ENCODE measurements at regions not wholly inside any gene's neighbourhood (a gene's known extent, or its start where the extent isn't known, plus 50 kb on each side); places are given as distances from the start of the nearest gene placed in this dataset.

DNA sequence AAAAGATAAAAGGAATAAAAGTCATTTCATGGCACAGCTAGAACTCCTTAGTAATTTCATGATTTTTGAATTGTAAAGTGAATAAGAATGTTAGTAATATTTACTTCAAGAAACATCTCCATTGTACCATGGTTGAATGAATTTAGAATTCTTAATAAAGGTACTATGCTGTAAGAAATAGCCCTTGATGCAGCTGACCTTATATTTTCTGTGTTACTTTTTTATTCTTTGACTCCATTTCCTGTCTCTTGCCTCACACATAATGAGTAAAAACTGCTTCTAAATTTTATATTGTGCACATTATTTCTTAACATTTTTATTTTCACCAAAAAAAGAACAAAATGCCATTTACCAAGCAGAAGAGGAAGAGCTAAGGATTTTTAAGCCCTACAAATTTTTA, 81.9 kb upstream of the PDHA2 start:
- Histone ChIP-seq H3K27me3 (ENCODE audit: control insufficient read depth in 2 of 2, insufficient read depth in 2 of 2, low read length in 2 of 2) (no peaks in the 10 kb centered on the region), H3K9me3 (ENCODE audit: control insufficient read depth in 2 of 3, low read length in 3 of 3) (no peaks in the 10 kb centered on the region), H3K4me3 (ENCODE audit: low read length) (no peak overlapping the region), H3K4me1 (ENCODE audit: control insufficient read depth in 2 of 2, insufficient read depth in 2 of 2, low read length in 2 of 2) (no peaks in the 10 kb centered on the region), H3K36me3 (ENCODE audit: control insufficient read depth in 2 of 3, insufficient read depth in 3 of 3, low read length in 3 of 3) (no peaks in the 10 kb centered on the region), H3K27ac (ENCODE audit: low read depth, low read length) (no peak overlapping the region)
- Mint-ChIP-seq H3K9me3 (peaks cover 0 to 10% (median 2%) of the 10 kb centered on the region in 11 donors), H3K4me3 (no peak overlapping the region), H3K36me3 (no peaks in the 10 kb centered on the region), H3K27me3 (peaks cover 0 to 5% (median 5%) of the 10 kb centered on the region in 5 donors), H3K27ac (no peak overlapping the region), H3K4me1 (peaks cover 0 to 3% (median 0%) of the 10 kb centered on the region in 7 donors)
- ChIA-PET POLR2A (no interaction called here), CTCF (interaction anchor here (0.7 kb wide), 1 partner anchor 10 kb away, joined by 3 read pairs; no protein-coding TSS in a partner anchor)
- intact Hi-C loops (cut with micrococcal nuclease): no loop called here
- no peak for ATAC-seq
- no peak for DNase-seq

DNA sequence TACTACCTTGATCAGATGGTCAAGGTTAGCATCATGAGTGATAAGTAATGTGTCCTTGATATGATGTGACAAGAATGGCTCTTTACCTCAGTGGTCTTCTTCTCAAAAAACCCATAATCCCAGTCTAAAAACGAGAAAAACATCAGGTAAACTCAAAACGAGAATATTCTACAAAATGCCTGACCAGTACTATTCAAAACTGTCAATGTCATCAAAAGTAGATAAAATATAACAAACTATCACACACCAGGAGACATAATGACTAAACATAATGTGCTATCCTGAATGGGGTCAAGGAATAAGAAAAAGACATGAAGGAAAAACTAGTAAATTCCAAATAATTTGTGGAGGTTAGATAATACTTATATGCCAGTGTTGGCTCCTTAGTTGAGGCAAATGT, 85.2 kb upstream of the PDHA2 start:
- Histone ChIP-seq H3K4me3 (ENCODE audit: low read length) (no peak overlapping the region), H3K27ac (ENCODE audit: low read depth, low read length) (no peak overlapping the region), H3K9me3 (ENCODE audit: control insufficient read depth in 2 of 3, low read length in 3 of 3) (no peaks in the 10 kb centered on the region), H3K27me3 (ENCODE audit: control insufficient read depth in 2 of 2, insufficient read depth in 2 of 2, low read length in 2 of 2) (no peaks in the 10 kb centered on the region), H3K4me1 (ENCODE audit: control insufficient read depth in 2 of 2, insufficient read depth in 2 of 2, low read length in 2 of 2) (no peaks in the 10 kb centered on the region), H3K36me3 (ENCODE audit: control insufficient read depth in 2 of 3, insufficient read depth in 3 of 3, low read length in 3 of 3) (no peaks in the 10 kb centered on the region)
- ATAC-seq (no peak), DNase-seq (no peak)
- ChIA-PET CTCF (no interaction called here), POLR2A (no interaction called here)
- intact Hi-C loops (cut with micrococcal nuclease): no loop called here
- no peaks in the 10 kb centered on the region for H3K36me3 Mint-ChIP-seq
- no peak overlapping the region for H3K27ac Mint-ChIP-seq
- peaks cover 0 to 9% (median 0%) of the 10 kb centered on the region in 5 donors for H3K27me3 Mint-ChIP-seq
- H3K9me3 Mint-ChIP-seq: peaks cover 0 to 7% (median 3%) of the 10 kb centered on the region in 11 donors
- H3K4me1 Mint-ChIP-seq: peaks cover 0 to 3% (median 0%) of the 10 kb centered on the region in 7 donors
- no peak overlapping the region for H3K4me3 Mint-ChIP-seq

DNA sequence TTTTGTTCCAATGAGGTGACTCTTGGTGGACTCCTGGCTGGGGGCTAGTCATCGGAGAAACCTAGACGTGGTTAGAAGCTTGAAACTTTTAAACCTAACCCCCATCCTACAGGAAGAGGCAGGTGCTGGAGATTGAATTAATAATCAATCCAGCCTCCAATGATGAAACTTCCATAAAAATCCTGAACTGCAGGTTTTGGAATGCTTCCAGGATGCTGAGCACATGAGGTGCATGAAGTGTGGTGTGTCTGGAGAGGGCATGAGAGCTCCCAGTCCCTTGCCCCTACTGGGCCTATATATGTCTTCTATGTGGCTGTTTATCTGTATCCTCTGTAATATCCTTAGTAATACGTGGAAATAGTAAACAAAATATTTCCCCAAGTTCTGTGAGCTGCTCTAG, 90.7 kb upstream of the PDHA2 start:
- Histone ChIP-seq H3K27me3 (ENCODE audit: control insufficient read depth in 2 of 2, insufficient read depth in 2 of 2, low read length in 2 of 2) (no peaks in the 10 kb centered on the region), H3K4me1 (ENCODE audit: control insufficient read depth in 2 of 2, insufficient read depth in 2 of 2, low read length in 2 of 2) (no peaks in the 10 kb centered on the region), H3K36me3 (ENCODE audit: control insufficient read depth in 2 of 3, insufficient read depth in 3 of 3, low read length in 3 of 3) (no peaks in the 10 kb centered on the region), H3K27ac (ENCODE audit: low read depth, low read length) (no peak overlapping the region), H3K4me3 (ENCODE audit: low read length) (no peak overlapping the region), H3K9me3 (ENCODE audit: control insufficient read depth in 2 of 3, low read length in 3 of 3) (peaks cover 0 to 4% (median 0%) of the 10 kb centered on the region in 3 experiments)
- intact Hi-C loops (cut with micrococcal nuclease): no loop called here
- peaks cover 0 to 9% (median 0%) of the 10 kb centered on the region in 5 donors for H3K27me3 Mint-ChIP-seq
- H3K36me3 Mint-ChIP-seq: no peaks in the 10 kb centered on the region
- H3K4me3 Mint-ChIP-seq: no peak overlapping the region
- H3K9me3 Mint-ChIP-seq: peaks cover 0 to 12% (median 3%) of the 10 kb centered on the region in 11 donors
- no peak for DNase-seq
- ATAC-seq: no peak
- H3K27ac Mint-ChIP-seq: no peak overlapping the region
- CTCF ChIA-PET: no interaction called here
- no peaks in the 10 kb centered on the region for H3K4me1 Mint-ChIP-seq
- POLR2A ChIA-PET: no interaction called here

DNA sequence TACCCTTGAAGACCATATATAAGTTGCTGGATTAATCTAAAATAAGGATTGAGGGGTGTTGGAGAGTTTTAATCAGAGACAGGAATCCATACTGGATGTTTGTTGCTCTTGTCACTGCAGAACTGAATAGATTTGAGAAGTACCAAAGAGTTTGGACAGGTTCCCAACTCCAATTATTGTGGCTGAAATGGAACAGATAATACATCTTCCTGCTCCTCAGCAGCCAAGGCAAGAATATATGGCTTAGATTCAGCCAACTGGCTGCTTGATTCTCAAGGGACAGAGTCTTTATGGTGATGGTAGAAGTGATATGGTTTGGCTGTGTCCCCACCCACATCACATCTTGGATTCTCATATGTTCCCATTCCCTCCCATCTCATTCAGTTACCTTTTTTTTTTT, 97.0 kb upstream of the PDHA2 start:
- H3K27me3 ChIP-seq (ENCODE audit: control insufficient read depth in 2 of 2, insufficient read depth in 2 of 2, low read length in 2 of 2): no peaks in the 10 kb centered on the region
- H3K4me3 Mint-ChIP-seq: no peak overlapping the region
- H3K27me3 Mint-ChIP-seq: no peaks in the 10 kb centered on the region
- H3K4me1 Mint-ChIP-seq: no peaks in the 10 kb centered on the region
- no peak for DNase-seq
- H3K27ac Mint-ChIP-seq: no peak overlapping the region
- no peaks in the 10 kb centered on the region for H3K4me1 ChIP-seq (ENCODE audit: control insufficient read depth in 2 of 2, insufficient read depth in 2 of 2, low read length in 2 of 2)
- peaks cover 0 to 5% (median 0%) of the 10 kb centered on the region in 5 donors for H3K36me3 Mint-ChIP-seq
- H3K9me3 ChIP-seq (ENCODE audit: control insufficient read depth in 2 of 3, low read length in 3 of 3): peaks cover 0 to 4% (median 0%) of the 10 kb centered on the region in 3 experiments
- no peak for ATAC-seq
- H3K4me3 ChIP-seq (ENCODE audit: low read length): no peak overlapping the region
- no peaks in the 10 kb centered on the region for H3K36me3 ChIP-seq (ENCODE audit: control insufficient read depth in 2 of 3, insufficient read depth in 3 of 3, low read length in 3 of 3)
- POLR2A ChIA-PET: no interaction called here
- no peak overlapping the region for H3K27ac ChIP-seq (ENCODE audit: low read depth, low read length)
- intact Hi-C loops (cut with micrococcal nuclease): no loop called here
- peaks cover 0 to 16% (median 10%) of the 10 kb centered on the region in 11 donors for H3K9me3 Mint-ChIP-seq
- CTCF ChIA-PET: no interaction called here

DNA sequence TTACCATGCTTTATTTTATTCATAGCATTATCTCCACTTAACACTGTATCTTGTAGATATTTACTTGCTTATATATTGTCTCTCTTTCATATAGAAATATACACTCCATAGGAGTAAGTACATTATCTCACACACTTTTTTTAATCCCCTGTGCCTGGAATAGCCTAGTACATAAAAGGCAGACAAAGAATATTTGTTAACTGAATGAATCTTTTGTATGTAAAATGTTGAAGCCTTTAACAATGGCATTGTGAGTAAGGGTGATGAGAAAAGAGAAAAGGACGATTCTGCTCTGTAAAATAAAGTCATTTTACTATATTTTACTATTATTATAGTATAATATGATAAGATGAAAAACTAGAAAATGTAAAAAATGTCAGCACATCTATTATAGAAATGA, 97.7 kb upstream of the PDHA2 start:
- intact Hi-C loops (cut with micrococcal nuclease): no loop called here
- DNase-seq (no peak), ATAC-seq (no peak)
- Mint-ChIP-seq H3K27ac (no peak overlapping the region), H3K4me3 (no peak overlapping the region), H3K9me3 (peaks cover 0 to 16% (median 10%) of the 10 kb centered on the region in 11 donors), H3K4me1 (no peaks in the 10 kb centered on the region), H3K27me3 (no peaks in the 10 kb centered on the region), H3K36me3 (peaks cover 0 to 5% (median 0%) of the 10 kb centered on the region in 5 donors)
- H3K27ac ChIP-seq (ENCODE audit: low read depth, low read length): no peak overlapping the region
- no peak overlapping the region for H3K4me3 ChIP-seq (ENCODE audit: low read length)
- no peaks in the 10 kb centered on the region for H3K4me1 ChIP-seq (ENCODE audit: control insufficient read depth in 2 of 2, insufficient read depth in 2 of 2, low read length in 2 of 2)
- H3K36me3 ChIP-seq (ENCODE audit: control insufficient read depth in 2 of 3, insufficient read depth in 3 of 3, low read length in 3 of 3): no peaks in the 10 kb centered on the region
- ChIA-PET POLR2A (no interaction called here), CTCF (no interaction called here)
- H3K27me3 ChIP-seq (ENCODE audit: control insufficient read depth in 2 of 2, insufficient read depth in 2 of 2, low read length in 2 of 2): no peaks in the 10 kb centered on the region
- no peaks in the 10 kb centered on the region for H3K9me3 ChIP-seq (ENCODE audit: control insufficient read depth in 2 of 3, low read length in 3 of 3)

DNA sequence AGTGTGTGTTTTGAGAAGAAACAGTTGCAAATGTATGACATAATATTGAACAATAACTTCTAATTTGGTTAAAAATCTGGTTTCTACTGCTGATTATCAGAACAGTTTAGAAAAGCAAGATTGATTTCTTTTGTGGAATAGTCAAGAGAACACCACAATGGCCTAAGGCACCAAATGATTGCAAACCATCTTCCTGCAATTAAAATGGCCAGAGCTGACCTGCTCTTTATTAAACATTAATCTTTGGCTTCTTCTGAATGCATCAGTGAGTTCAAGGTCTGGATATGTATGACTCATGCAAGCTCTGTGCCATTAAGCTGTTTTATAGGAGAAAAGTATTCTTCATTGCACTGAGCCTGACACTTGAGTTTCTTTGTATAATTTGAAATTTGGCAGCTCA, 107.8 kb upstream of the PDHA2 start:
- Histone ChIP-seq H3K4me3 (ENCODE audit: low read length) (no peak overlapping the region), H3K27ac (ENCODE audit: low read depth, low read length) (no peak overlapping the region), H3K36me3 (ENCODE audit: control insufficient read depth in 2 of 3, insufficient read depth in 3 of 3, low read length in 3 of 3) (no peaks in the 10 kb centered on the region), H3K27me3 (ENCODE audit: control insufficient read depth in 2 of 2, insufficient read depth in 2 of 2, low read length in 2 of 2) (no peaks in the 10 kb centered on the region), H3K4me1 (ENCODE audit: control insufficient read depth in 2 of 2, insufficient read depth in 2 of 2, low read length in 2 of 2) (no peaks in the 10 kb centered on the region), H3K9me3 (ENCODE audit: control insufficient read depth in 2 of 3, low read length in 3 of 3) (no peaks in the 10 kb centered on the region)
- Mint-ChIP-seq H3K27me3 (peaks cover 0 to 4% (median 0%) of the 10 kb centered on the region in 5 donors), H3K4me3 (no peak overlapping the region), H3K36me3 (no peaks in the 10 kb centered on the region), H3K27ac (no peak overlapping the region), H3K9me3 (peaks cover 0 to 4% (median 0%) of the 10 kb centered on the region in 11 donors), H3K4me1 (no peaks in the 10 kb centered on the region)
- ChIA-PET CTCF (interaction anchor here (0.6 kb wide), 1 partner anchor 435 kb away, joined by 3 read pairs; no protein-coding TSS in a partner anchor), POLR2A (no interaction called here)
- ATAC-seq (no peak), DNase-seq (no peak)
- intact Hi-C loops (cut with micrococcal nuclease): loop anchor here in 1 of 2 donors (10.0 kb wide), 1 partner anchor 77 kb away; no protein-coding TSS in a partner anchor

DNA sequence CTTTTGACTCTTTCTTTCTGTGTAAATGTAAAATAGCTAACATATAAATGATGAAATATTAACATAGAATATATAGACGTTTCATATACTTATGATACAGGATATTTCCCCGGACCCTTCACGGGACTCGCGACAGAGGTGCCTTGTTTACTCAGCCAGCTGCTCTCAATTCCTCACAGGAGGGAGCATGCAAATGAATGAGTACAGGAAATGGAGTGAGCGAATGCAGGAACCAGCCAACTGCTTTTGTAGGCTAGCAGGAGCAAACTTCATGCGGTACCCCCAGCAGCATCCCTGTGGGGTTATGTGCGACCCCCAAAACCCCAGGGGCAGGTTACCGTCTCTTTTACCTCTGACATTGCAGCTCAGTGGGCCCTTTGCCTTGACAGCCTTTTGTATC, 110.3 kb upstream of the PDHA2 start:
- DNase-seq: no peak
- Mint-ChIP-seq H3K36me3 (no peaks in the 10 kb centered on the region), H3K27ac (no peak overlapping the region), H3K27me3 (peaks cover 0 to 2% (median 0%) of the 10 kb centered on the region in 5 donors), H3K9me3 (peaks cover 0 to 4% (median 0%) of the 10 kb centered on the region in 11 donors), H3K4me3 (no peak overlapping the region), H3K4me1 (no peaks in the 10 kb centered on the region)
- CTCF ChIA-PET: no interaction called here
- H3K27ac ChIP-seq (ENCODE audit: low read depth, low read length): no peak overlapping the region
- intact Hi-C loops (cut with micrococcal nuclease): no loop called here
- POLR2A ChIA-PET: no interaction called here
- no peaks in the 10 kb centered on the region for H3K27me3 ChIP-seq (ENCODE audit: control insufficient read depth in 2 of 2, insufficient read depth in 2 of 2, low read length in 2 of 2)
- no peak for ATAC-seq
- H3K36me3 ChIP-seq (ENCODE audit: control insufficient read depth in 2 of 3, insufficient read depth in 3 of 3, low read length in 3 of 3): no peaks in the 10 kb centered on the region
- H3K4me1 ChIP-seq (ENCODE audit: control insufficient read depth in 2 of 2, insufficient read depth in 2 of 2, low read length in 2 of 2): no peaks in the 10 kb centered on the region
- H3K9me3 ChIP-seq (ENCODE audit: control insufficient read depth in 2 of 3, low read length in 3 of 3): no peaks in the 10 kb centered on the region
- no peak overlapping the region for H3K4me3 ChIP-seq (ENCODE audit: low read length)
